HG03378 (cell line): ENCODE measurements at regions not wholly inside any gene's neighbourhood (a gene's known extent, or its start where the extent isn't known, plus 50 kb on each side); places are given as distances from the start of the nearest gene placed in this dataset.
"Not testable (repeated sequence)": the region's sequence is repeated elsewhere in the genome, so short reads cannot be mapped to it uniquely, and the experiment has no call there.

Experiments used
- ATAC-seq: cut with Tn5 transposase; IDR thresholded peaks from one replicate; pipeline ENCODE4 v1.9.1; 2021; ENCODE audit warnings: mild to moderate bottlenecking, moderate library complexity; ENCODE audit not compliant: unreplicated experiment

DNA sequence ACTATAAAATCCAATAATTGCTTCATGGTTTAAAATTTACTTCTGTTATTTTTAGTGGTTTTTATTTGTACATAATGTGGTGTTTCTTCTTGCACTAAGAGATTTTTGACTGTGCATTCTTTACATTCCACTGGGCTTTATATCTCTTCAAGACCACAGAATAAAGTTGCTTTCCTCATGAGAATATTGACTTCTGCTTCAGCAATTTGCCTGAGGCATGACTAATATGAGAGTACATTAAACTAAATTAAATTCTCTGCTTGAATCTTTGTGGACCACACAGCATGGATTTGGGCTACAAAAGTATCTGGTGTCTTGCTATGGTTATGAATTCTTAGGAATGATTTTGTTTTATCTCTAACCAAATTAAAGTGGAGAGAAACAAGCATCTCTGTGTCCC, 1463.4 kb upstream of the PCDH20 start:
- ATAC-seq: no peak

DNA sequence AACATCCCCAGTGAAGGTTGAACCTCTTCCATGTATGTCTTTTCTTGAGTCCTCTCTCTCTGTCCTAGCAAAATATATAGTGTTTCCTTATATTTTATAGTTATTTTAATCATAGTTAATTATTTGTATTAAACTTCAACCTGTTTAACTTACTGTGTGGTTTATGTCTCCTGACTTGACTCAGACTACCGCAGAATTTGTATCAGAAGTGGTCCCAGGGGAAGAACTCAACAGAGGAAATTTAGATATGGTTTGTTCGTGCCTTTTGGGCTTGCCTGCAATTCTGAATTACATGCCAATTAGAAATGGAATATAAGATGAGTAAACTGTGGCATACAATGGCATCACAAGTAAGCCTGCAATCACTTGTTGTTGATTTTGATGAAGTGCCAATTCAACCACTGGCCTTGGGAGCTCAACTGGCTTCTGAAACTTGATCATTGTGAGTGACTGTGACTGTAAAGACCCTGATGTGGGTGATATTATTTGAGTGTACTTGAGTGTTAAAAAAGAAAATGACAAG, 1459.5 kb upstream of the PCDH20 start:
- no peak for ATAC-seq

GRCh38 chr13:62850331-62850730, 1434.7 kb upstream of the PCDH20 start:
- ATAC-seq: no peak

DNA sequence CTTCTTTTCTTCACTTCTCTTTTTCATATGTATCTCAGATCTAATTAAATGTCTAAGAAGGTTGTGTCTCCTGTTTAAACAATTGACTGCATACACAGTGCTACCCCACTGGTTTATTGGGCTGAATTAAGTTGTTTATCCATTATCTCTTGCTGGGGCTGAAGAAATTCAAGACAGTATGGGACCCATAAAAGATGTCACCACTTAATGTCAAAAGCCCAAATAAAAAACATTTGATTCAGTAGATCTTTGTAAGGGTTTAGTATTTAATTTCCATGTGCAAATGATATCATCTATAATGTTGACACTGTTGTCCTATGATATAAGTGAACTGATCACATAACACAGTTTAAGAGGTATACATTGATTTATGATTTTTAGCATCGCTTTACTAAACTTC, 1431.9 kb upstream of the PCDH20 start:
- no peak for ATAC-seq

DNA sequence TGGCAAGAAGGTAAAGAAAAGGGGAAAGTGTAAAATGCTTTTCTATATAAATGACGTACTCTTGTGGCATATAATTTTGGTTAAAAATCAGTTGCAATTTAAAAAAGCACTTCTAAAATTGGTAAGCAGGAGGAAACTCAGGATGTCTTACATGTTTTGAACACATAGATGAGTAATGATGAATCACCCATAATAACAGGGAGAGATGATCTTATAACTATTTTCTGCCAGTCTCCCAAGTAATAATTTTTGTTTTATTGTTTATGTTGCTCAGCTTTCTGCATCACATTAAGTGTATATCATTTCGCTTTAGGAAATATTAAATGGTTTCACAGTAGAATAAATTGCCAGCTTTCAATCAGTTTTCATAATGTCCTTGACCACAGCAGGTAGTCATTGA, 1430.7 kb upstream of the PCDH20 start:
- no peak for ATAC-seq

- no peak for ATAC-seq
These were observed 1423.7 kb upstream of the PCDH20 start for GRCh38 chr13:62839338-62839737.

GRCh38 chr13:62838929-62839328, 1423.3 kb upstream of the PCDH20 start:
- ATAC-seq: no peak

GRCh38 chr13:62837895-62838294, 1422.2 kb upstream of the PCDH20 start:
- no peak for ATAC-seq

- ATAC-seq: no peak
These were observed 1413.8 kb upstream of the PCDH20 start for GRCh38 chr13:62829486-62829885.

- ATAC-seq: no peak
These were observed 1384.3 kb upstream of the PCDH20 start for GRCh38 chr13:62799931-62800436.

DNA sequence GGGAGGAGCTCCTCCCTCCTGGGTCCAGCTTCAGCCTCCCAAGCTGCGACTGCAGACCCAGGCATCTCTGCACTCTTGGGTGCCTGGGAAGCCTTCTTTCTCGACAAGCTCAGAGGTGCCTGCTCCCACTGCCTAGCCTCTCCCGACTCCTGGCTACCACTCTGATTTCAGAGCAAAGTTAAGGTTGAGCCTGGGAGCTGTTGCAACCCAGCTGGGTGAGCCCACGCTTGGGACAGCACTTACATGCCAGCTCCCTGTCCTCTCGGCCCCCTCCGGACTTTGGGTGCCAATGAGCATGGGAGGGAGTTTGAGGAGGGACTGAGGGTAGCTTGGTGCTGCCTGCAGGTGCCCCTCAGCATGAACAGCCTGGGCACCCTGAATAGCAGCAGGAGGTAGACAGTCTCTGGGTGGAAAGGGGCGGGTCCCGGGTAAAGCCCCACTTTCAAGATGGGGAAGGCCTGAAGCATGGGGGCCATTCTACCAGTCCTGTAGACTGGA, 1383.4 kb upstream of the PCDH20 start:
- no peak for ATAC-seq

GRCh38 chr13:62793850-62794249, 1378.2 kb upstream of the PCDH20 start:
- no peak for ATAC-seq

- no peak for ATAC-seq
These were observed 1366.2 kb upstream of the PCDH20 start for GRCh38 chr13:62781866-62782265.

DNA sequence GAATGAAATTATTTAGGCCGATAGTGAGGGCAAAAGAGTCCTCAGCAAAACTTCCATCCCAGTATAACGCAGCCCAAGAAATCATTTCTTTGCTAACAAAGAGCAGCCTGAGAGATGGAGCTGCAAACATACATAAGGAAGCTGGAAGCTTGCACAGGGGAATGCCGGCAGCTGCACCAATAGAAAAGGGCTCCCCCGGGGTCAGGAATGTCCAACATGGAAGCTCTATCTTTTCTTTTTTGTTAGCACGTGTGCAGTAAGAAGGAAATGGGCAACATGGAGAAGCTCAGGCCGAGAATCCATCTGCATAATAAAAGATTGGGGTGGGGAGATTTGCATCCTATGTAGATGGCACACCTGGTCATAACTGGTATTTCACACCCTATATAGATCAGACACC, 1363.5 kb upstream of the PCDH20 start:
- no peak for ATAC-seq

GRCh38 chr13:62767473-62767872, 1351.8 kb upstream of the PCDH20 start:
- no peak for ATAC-seq

- ATAC-seq: no peak
These were observed 1345.1 kb upstream of the PCDH20 start for GRCh38 chr13:62760724-62761123.

DNA sequence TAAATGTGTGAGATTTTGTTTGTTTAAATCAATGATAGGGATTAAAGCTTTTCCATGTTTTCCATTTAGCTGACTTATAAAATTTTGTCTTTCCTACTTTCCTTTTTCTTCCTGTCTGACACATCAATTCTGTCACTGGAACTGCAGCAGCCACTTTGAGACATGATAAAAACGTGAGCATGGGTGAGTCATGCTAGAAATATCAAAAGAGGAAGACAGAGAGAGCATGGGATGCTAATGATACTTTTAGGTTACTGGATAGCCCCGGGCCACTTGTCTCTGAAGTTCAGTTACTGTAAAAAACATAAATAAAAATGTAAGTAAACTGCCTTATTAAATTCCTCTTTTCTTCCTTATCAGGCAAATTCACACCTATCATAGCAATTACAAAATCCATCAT, 1332.0 kb upstream of the PCDH20 start:
- no peak for ATAC-seq

GRCh38 chr13:62747152-62747551, 1331.5 kb upstream of the PCDH20 start:
- ATAC-seq: no peak

DNA sequence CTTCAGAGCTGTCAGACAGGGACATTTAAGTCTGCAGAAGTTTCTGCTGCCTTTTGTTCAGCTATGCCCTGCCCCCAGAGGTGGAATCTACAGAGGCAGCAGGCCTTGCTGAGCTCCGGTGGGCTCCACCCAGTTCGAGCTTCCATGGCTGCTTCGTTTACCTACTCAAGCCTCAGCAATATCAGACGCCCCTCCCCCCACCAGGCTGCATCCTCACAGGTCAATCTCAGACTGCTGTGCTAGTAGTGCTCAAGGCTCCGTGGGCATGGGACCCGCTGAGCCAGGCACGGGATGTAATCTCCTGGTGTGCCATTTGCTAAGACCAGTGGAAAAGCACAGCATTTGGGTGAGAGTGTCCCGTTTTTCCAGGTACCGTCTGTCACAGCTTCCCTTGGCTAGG, 1314.1 kb upstream of the PCDH20 start:
- ATAC-seq: not testable (repeated sequence)

DNA sequence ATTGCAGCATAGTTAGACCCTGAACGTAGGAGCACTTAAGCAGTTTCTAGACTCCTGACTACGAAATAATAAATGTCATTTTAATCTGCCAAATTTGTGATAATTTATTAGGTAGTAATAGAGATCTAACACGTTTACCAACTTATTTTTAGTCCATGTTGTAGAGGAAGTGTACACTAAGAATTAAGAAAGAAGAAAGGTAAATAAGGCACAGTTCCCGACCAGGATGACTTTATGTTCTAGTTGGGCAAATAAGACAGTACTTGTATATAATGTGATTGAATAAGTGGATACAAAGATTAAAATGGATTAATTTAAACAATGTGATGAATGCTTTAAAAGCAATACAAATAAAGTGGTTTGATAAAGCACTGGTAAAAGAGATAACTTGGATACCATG, 1306.2 kb upstream of the PCDH20 start:
- ATAC-seq: no peak

DNA sequence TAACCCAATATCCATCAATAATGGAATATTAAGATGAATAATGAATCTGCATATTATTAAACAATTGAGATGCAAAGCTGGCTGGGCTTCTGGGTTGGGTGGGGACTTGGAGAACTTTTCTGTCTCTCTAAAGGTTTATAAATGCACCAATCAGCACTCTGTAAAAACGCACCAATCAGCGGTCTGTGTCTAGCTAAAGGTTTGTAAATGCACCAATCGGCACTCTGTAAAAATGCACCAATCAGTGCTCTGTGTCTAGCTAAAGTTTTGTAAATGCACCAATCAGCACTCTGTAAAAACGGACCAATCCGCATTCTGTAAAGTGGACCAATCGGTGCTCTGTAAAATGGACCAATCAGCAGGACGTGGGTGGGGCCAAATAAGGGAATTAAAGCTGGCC, 1296.3 kb upstream of the PCDH20 start:
- ATAC-seq: not testable (repeated sequence)

GRCh38 chr13:62710787-62711186, 1295.1 kb upstream of the PCDH20 start:
- no peak for ATAC-seq

GRCh38 chr13:62706048-62706447, 1290.4 kb upstream of the PCDH20 start:
- ATAC-seq: no peak
